ENCODE measurements at regions not wholly inside any gene's neighbourhood (a gene's known extent, or its start where the extent isn't known, plus 50 kb on each side); places are given as distances from the start of the nearest gene placed in this dataset.

GRCh38 chr4:164224871-164225270, 529.1 kb upstream of the SMIM31 start:
- no peak for DNase-seq (ENCODE audit: low spot score)
- no peak for TF ChIP-seq NR2F2 (IDR thresholded peaks at IDR 0.05)
- TF ChIP-seq JUND (IDR thresholded peaks at IDR 0.05), result no peak
- TF ChIP-seq RAD21 (IDR thresholded peaks at IDR 0.05), result no peak
- no peak for TF ChIP-seq MAX (IDR thresholded peaks at IDR 0.05)
- no peaks in the 10 kb centered on the region for H3K27me3 ChIP-seq (ENCODE audit: control insufficient read depth in 4 of 4, insufficient read depth in 4 of 4, low read length in 3 of 4)
- H3K4me3 ChIP-seq (ENCODE audit: low read depth in 1 of 3, low read length in 3 of 3), result no peak overlapping the region
- H3K9ac ChIP-seq (ENCODE audit: low read depth in 1 of 2, low read length in 2 of 2), result no peak overlapping the region
- no peaks in the 10 kb centered on the region for H3K4me1 ChIP-seq (ENCODE audit: control insufficient read depth in 4 of 4, insufficient read depth in 4 of 4, low read length in 3 of 4)
- H3K36me3 ChIP-seq (ENCODE audit: control insufficient read depth in 4 of 4, insufficient read depth in 3 of 4, low read depth in 1 of 4, low read length in 3 of 4), result no peaks in the 10 kb centered on the region
- no peak overlapping the region for H3K27ac ChIP-seq (ENCODE audit: low read depth in 1 of 2, low read length in 2 of 2)
- no peaks in the 10 kb centered on the region for H3K9me3 ChIP-seq (ENCODE audit: control insufficient read depth in 4 of 4, low read length in 3 of 4)

- H3K4me3 ChIP-seq (ENCODE audit: low read depth in 1 of 3, low read length in 3 of 3), result no peak overlapping the region
- no peak overlapping the region for H3K9ac ChIP-seq (ENCODE audit: low read depth in 1 of 2, low read length in 2 of 2)
- H3K36me3 ChIP-seq (ENCODE audit: control insufficient read depth in 4 of 4, insufficient read depth in 3 of 4, low read depth in 1 of 4, low read length in 3 of 4), result no peaks in the 10 kb centered on the region
- H3K9me3 ChIP-seq (ENCODE audit: control insufficient read depth in 4 of 4, low read length in 3 of 4), result no peaks in the 10 kb centered on the region
- H3K4me1 ChIP-seq (ENCODE audit: control insufficient read depth in 4 of 4, insufficient read depth in 4 of 4, low read length in 3 of 4), result no peaks in the 10 kb centered on the region
- TF ChIP-seq MAX (IDR thresholded peaks at IDR 0.05) (no peak), NR2F2 (IDR thresholded peaks at IDR 0.05) (no peak), GABPA (IDR thresholded peaks at IDR 0.05 in 1 of 2, conservative IDR thresholded peaks at IDR 0.05 in 1 of 2) (no peak), REST (IDR thresholded peaks at IDR 0.05) (no peak)
- no peaks in the 10 kb centered on the region for H3K27me3 ChIP-seq (ENCODE audit: control insufficient read depth in 4 of 4, insufficient read depth in 4 of 4, low read length in 3 of 4)
- 92% methylated on average over 2 of the region's 2 CpGs for WGBS
- DNase-seq (ENCODE audit: low spot score), result no peak
- H3K27ac ChIP-seq (ENCODE audit: low read depth in 1 of 2, low read length in 2 of 2), result no peak overlapping the region
These were observed 524.7 kb upstream of the SMIM31 start for GRCh38 chr4:164229255-164229654.

GRCh38 chr4:164239433-164239832, 514.5 kb upstream of the SMIM31 start:
- Histone ChIP-seq H3K9ac (ENCODE audit: low read depth in 1 of 2, low read length in 2 of 2) (no peak overlapping the region), H3K4me1 (ENCODE audit: control insufficient read depth in 4 of 4, insufficient read depth in 4 of 4, low read length in 3 of 4) (no peaks in the 10 kb centered on the region), H3K4me3 (ENCODE audit: low read depth in 1 of 3, low read length in 3 of 3) (no peak overlapping the region), H3K27me3 (ENCODE audit: control insufficient read depth in 4 of 4, insufficient read depth in 4 of 4, low read length in 3 of 4) (no peaks in the 10 kb centered on the region), H3K9me3 (ENCODE audit: control insufficient read depth in 4 of 4, low read length in 3 of 4) (peaks cover 0 to 4% (median 0%) of the 10 kb centered on the region in 4 donors), H3K27ac (ENCODE audit: low read depth in 1 of 2, low read length in 2 of 2) (no peak overlapping the region), H3K36me3 (ENCODE audit: control insufficient read depth in 4 of 4, insufficient read depth in 3 of 4, low read depth in 1 of 4, low read length in 3 of 4) (no peaks in the 10 kb centered on the region)
- DNase-seq (ENCODE audit: low spot score), result no peak
- TF ChIP-seq YY1 (IDR thresholded peaks at IDR 0.05) (no peak), TAF1 (conservative IDR thresholded peaks at IDR 0.05) (no peak), CTCF (IDR thresholded peaks at IDR 0.05; ENCODE audit: low read depth, low read length, missing input control) (no peak), RAD21 (IDR thresholded peaks at IDR 0.05) (no peak)

Data from liver (tissue), 8 donors.